HEK293 (cell line): ENCODE measurements at regions not wholly inside any gene's neighbourhood (a gene's known extent, or its start where the extent isn't known, plus 50 kb on each side); places are given as distances from the start of the nearest gene placed in this dataset.
"Not testable (repeated sequence)": the region's sequence is repeated elsewhere in the genome, so short reads cannot be mapped to it uniquely, and the experiment has no call there.

Experiments
- HOXD13 ChIP-seq: sonication (generic); formaldehyde crosslinking; IDR thresholded peaks from 2 replicates; pipeline ENCODE4 v1.8.0; 2022; ENCODE audit warnings: missing genetic modification reagents, borderline replicate concordance
- SP2 ChIP-seq: fragments of 450-650 bp; formaldehyde crosslinking; IDR thresholded peaks from 2 replicates; pipeline ENCODE4 v1.5.1; 2016; ENCODE audit warnings: missing biosample characterization, missing genetic modification characterization
- ZNF133 ChIP-seq: fragments of 450-650 bp; formaldehyde crosslinking; IDR thresholded peaks from 2 replicates; pipeline ENCODE4 v1.5.1; 2016; ENCODE audit warnings: missing biosample characterization, missing genetic modification characterization
- ZNF140 ChIP-seq: fragments of 450-650 bp; formaldehyde crosslinking; IDR thresholded peaks from 2 replicates; pipeline ENCODE4 v1.5.1; 2016; ENCODE audit warnings: missing biosample characterization, missing genetic modification characterization
- ZNF558 ChIP-seq: fragments of 450-650 bp; formaldehyde crosslinking; IDR thresholded peaks from 2 replicates; pipeline ENCODE4 v1.5.1; 2016; ENCODE audit warnings: missing biosample characterization, missing genetic modification characterization
- ZNF561 ChIP-seq: fragments of 450-650 bp; IDR thresholded peaks from 2 replicates; pipeline ENCODE4 v1.5.1; 2018; ENCODE audit warnings: missing biosample characterization, missing genetic modification characterization, borderline replicate concordance
- TF ChIP-seq, protein P1 (sequence below): fragments of 450-650 bp; IDR thresholded peaks from 2 replicates; pipeline ENCODE4 v1.5.1; 2018; ENCODE audit warnings: missing biosample characterization, mild to moderate bottlenecking, missing genetic modification characterization
- TF ChIP-seq, protein P2 (sequence below): fragments of 450-650 bp; formaldehyde crosslinking; IDR thresholded peaks from 2 replicates; pipeline ENCODE4 v1.5.1; 2016; ENCODE audit warnings: missing biosample characterization, missing genetic modification characterization
- TF ChIP-seq, protein P3 (sequence below): fragments of 450-650 bp; formaldehyde crosslinking; IDR thresholded peaks from 2 replicates; pipeline ENCODE4 v1.5.1; 2016; ENCODE audit warnings: missing biosample characterization, missing genetic modification characterization

DNA sequence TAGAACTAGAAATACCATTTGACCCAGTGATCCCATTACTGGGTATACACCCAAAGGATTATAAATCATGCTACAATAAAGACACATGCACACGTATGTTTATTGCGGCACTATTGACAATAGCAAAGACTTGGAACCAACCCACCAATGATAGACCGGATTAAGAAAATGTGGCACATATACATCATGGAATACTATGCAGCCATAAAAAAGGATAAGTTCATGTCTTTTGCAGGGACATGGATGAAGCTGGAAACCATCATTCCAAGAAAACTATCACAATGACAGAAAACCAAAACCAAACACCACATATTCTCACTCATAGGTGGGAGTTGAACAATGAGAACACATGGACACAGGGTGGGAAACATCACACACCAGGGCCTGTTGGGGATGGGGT, 85.0 kb downstream of the IGLL5 start:
- TF ChIP-seq ZNF133 (tag by site-specific recombination); ZNF140; SP2 (tag by site-specific recombination); ZNF558 (tag by site-specific recombination); HOXD13 (CRISPR knock-in tag); ZNF561 (tag by site-specific recombination): not testable (repeated sequence)
- TF ChIP-seq, protein P1, sequence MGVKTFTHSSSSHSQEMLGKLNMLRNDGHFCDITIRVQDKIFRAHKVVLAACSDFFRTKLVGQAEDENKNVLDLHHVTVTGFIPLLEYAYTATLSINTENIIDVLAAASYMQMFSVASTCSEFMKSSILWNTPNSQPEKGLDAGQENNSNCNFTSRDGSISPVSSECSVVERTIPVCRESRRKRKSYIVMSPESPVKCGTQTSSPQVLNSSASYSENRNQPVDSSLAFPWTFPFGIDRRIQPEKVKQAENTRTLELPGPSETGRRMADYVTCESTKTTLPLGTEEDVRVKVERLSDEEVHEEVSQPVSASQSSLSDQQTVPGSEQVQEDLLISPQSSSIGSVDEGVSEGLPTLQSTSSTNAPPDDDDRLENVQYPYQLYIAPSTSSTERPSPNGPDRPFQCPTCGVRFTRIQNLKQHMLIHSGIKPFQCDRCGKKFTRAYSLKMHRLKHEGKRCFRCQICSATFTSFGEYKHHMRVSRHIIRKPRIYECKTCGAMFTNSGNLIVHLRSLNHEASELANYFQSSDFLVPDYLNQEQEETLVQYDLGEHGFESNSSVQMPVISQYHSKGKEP (tag by site-specific recombination), result not testable (repeated sequence)
- TF ChIP-seq, protein P2, sequence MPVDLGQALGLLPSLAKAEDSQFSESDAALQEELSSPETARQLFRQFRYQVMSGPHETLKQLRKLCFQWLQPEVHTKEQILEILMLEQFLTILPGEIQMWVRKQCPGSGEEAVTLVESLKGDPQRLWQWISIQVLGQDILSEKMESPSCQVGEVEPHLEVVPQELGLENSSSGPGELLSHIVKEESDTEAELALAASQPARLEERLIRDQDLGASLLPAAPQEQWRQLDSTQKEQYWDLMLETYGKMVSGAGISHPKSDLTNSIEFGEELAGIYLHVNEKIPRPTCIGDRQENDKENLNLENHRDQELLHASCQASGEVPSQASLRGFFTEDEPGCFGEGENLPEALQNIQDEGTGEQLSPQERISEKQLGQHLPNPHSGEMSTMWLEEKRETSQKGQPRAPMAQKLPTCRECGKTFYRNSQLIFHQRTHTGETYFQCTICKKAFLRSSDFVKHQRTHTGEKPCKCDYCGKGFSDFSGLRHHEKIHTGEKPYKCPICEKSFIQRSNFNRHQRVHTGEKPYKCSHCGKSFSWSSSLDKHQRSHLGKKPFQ (tag by site-specific recombination), result not testable (repeated sequence)
- TF ChIP-seq, protein P3, sequence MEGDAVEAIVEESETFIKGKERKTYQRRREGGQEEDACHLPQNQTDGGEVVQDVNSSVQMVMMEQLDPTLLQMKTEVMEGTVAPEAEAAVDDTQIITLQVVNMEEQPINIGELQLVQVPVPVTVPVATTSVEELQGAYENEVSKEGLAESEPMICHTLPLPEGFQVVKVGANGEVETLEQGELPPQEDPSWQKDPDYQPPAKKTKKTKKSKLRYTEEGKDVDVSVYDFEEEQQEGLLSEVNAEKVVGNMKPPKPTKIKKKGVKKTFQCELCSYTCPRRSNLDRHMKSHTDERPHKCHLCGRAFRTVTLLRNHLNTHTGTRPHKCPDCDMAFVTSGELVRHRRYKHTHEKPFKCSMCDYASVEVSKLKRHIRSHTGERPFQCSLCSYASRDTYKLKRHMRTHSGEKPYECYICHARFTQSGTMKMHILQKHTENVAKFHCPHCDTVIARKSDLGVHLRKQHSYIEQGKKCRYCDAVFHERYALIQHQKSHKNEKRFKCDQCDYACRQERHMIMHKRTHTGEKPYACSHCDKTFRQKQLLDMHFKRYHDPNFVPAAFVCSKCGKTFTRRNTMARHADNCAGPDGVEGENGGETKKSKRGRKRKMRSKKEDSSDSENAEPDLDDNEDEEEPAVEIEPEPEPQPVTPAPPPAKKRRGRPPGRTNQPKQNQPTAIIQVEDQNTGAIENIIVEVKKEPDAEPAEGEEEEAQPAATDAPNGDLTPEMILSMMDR (tag by site-specific recombination), result not testable (repeated sequence)
